Inflammatory macrophage treated with lipopolysaccharide for 1 hour (primary cell): ENCODE measurements at regions not wholly inside any gene's neighbourhood (a gene's known extent, or its start where the extent isn't known, plus 50 kb on each side); places are given as distances from the start of the nearest gene placed in this dataset.

Experiments used
- DNase-seq, 2 donors: peaks; one replicate each; pipeline ENCODE4 v3.0.0-alpha.2; 2020 to 2022

- no peak for DNase-seq
Measured at GRCh38 chr20:24050119-24050518, 61.5 kb upstream of the GGTLC1 start.

GRCh38 chr20:24049081-24049480 is 60.5 kb upstream of the GGTLC1 start:
- DNase-seq: no peak

GRCh38 chr20:24048024-24048611 is 59.5 kb upstream of the GGTLC1 start:
- no peak for DNase-seq

GRCh38 chr20:24046888-24047287 is 58.3 kb upstream of the GGTLC1 start:
- no peak for DNase-seq

GRCh38 chr20:24045621-24046318 is 57.2 kb upstream of the GGTLC1 start:
- DNase-seq: no peak

GRCh38 chr20:24043294-24043693 is 54.7 kb upstream of the GGTLC1 start:
- no peak for DNase-seq

- no peak for DNase-seq
Measured at GRCh38 chr20:24042646-24043045, 54.1 kb upstream of the GGTLC1 start.

- no peak for DNase-seq
Measured at GRCh38 chr20:24040896-24041459, 52.4 kb upstream of the GGTLC1 start.

GRCh38 chr20:24039196-24039595 is 50.6 kb upstream of the GGTLC1 start:
- no peak for DNase-seq
